Fibroblast of pulmonary artery (primary cell): ENCODE measurements at regions not wholly inside any gene's neighbourhood (a gene's known extent, or its start where the extent isn't known, plus 50 kb on each side); places are given as distances from the start of the nearest gene placed in this dataset.

ENCODE experiments used
- DNase-seq: peaks from one replicate; pipeline ENCODE4 v3.0.0-alpha.2; 2010; ENCODE audit warnings: low read depth
- H3K4me3 ChIP-seq: replicated peaks from 2 replicates; pipeline ENCODE4 v1.5.1; 2011; ENCODE audit warnings: low read depth, mild to moderate bottlenecking, control low read depth, low read length, moderate library complexity
- TF ChIP-seq, protein P1 (sequence below): IDR thresholded peaks from 2 replicates; pipeline ENCODE4 v1.5.1; 2011; ENCODE audit warnings: mild to moderate bottlenecking, control low read depth, low read length, inconsistent platforms; ENCODE audit errors: missing control alignments

DNA sequence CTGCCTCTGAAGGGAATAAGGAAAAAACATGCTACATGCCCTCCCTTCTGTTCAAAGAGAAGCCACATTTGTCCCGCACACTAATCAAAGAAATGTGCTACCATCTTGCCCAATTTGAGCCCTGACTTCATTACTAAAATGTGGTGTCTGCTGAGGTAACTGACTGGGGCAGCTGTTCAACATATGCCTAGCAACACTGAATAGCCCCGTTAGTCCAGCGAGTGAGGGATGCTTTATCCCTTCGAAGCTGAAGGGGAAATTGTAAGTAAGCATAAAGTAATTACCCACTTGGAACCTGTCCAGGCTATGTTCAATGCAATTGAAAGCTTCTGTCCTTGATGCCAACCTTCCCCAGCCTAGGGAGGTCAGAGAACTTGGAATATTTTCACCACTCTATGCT, 310.6 kb downstream of the SEC16B start:
- TF ChIP-seq, protein P1, sequence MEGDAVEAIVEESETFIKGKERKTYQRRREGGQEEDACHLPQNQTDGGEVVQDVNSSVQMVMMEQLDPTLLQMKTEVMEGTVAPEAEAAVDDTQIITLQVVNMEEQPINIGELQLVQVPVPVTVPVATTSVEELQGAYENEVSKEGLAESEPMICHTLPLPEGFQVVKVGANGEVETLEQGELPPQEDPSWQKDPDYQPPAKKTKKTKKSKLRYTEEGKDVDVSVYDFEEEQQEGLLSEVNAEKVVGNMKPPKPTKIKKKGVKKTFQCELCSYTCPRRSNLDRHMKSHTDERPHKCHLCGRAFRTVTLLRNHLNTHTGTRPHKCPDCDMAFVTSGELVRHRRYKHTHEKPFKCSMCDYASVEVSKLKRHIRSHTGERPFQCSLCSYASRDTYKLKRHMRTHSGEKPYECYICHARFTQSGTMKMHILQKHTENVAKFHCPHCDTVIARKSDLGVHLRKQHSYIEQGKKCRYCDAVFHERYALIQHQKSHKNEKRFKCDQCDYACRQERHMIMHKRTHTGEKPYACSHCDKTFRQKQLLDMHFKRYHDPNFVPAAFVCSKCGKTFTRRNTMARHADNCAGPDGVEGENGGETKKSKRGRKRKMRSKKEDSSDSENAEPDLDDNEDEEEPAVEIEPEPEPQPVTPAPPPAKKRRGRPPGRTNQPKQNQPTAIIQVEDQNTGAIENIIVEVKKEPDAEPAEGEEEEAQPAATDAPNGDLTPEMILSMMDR: no peak
- no peak overlapping the region for H3K4me3 ChIP-seq
- no peak for DNase-seq

DNA sequence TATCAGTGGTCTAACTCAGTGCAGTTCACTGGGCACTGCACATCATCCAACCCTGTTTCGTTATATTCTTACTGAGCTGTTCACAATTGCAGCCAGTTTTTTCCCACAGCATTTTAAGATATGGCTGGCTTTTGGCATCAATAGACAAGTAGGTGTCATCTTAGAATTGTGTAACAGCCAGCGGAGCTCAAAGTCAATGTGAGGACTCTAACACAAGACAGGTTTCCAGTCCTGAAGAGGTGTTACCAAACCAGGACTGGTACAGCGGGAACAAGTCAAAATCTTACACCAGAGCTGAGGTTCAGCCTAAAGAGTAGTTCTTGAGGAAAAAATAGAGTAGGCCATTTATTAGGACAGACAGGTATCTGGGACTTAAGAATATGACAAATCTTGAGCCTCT, 313.3 kb downstream of the SEC16B start:
- TF ChIP-seq, protein P1: no peak
- DNase-seq: no peak
- H3K4me3 ChIP-seq: no peak overlapping the region

DNA sequence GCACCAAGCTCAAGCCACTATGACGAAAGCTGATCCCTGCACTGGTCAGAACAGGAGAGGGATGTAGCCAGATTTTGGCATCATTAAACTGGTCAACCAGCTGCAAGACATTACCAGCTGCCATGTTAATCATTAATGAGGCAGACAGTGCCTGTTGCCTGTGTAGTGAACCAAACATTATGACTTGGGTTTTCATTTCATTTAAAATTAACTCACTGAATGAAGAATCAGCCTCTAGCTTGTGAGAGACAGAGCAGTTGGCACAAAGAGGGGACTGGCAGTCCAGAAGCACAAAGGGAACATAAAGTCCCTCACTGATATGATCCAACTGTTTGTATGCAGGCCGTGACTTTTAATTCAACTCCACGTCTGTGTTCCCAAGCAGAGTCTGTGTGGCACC, 318.9 kb downstream of the SEC16B start:
- TF ChIP-seq, protein P1: no peak
- no peak for DNase-seq

DNA sequence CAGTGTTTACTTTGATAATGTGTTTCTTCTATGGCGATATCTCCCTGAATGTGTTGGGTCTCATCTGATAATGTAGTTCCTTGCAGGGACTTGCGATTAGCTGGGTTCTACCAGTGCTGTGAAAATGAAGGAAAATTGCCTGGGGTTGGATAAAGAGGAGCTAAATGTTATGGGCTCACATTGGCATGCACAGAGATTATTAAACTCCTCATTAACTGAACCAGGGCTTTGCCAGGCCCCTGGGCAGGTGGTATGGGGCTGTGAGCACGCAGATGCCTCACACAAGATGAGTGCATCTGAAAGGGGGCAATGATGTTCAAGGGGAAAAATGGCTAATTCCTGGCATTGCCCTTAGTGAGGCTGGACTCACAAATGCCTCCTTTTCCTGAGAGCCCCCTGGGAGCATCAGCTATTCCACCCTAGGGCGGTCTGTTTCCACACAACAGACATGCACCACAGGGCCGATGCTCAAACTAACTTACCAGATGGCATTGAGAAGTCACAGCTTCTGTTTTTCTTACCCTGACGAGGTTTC, 321.1 kb downstream of the SEC16B start:
- TF ChIP-seq, protein P1: no peak
- no peak for DNase-seq
- no peak overlapping the region for H3K4me3 ChIP-seq

More for the DNA sequence above, 318.9 kb downstream of the SEC16B start:
- no peak overlapping the region for H3K4me3 ChIP-seq

DNA sequence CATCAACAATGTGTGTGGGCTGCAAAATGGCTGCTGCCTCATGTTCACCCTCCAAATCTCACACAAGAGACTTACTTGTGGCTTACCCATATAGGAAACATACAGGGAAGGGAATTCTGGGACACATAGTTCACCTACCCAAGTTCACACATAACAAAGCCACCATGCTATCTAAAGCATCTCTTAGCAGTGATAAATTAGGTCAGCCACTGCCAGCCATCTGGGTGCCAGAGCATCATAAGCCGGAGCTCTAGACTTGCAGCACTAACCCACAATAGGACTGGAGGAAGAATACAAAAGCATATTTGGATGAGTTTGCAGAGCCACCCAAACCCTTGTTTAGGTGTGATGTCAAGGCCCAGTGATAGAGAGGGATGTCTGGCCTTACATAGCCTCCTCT, 321.7 kb downstream of the SEC16B start:
- DNase-seq: no peak
- H3K4me3 ChIP-seq: no peak overlapping the region
- TF ChIP-seq, protein P1: no peak

DNA sequence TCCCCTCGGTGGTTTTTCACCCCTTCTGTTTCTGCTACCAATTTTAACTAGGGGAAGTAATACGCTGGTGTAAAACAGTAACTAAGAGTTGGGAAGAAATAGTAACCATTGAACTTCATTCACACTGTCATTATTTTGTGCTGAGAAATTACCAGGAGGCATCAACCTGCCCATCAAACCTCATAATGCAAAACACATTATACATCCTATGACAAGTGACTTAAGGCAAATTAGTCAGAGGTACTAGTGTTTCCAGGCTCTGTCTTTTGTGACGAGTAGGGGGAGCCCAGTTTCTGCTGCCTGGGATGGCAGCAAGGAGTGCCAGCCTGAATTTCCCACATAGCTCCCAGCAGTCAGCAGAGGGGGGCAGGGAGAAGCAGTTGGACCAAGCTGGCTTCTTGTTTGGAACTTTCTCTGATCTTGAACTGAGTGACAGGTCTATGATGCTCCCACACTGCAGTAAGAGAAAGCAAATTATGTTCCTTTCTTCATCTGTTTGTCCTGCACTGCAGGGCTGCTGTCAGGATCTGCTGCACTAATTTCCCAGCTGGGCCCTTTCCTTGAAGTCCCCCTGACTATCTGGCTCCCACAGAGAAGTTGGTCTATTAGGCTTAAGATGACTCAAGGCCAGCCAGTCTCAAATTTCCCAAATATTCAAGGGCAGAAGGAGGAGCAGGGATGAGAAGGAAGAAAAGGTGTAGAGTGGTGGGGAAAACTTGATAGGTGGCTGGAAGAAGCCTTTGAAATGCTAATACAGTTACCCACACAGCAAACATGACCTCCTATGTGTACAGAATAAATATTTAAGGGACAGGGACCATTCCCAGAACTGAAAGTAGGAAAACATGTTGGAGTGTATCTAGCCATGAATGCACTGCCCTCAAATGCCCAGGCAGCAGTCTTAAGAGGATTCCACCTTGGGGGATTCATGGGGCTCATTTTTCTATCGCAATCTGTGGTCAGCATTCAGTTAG, 322.8 kb downstream of the SEC16B start:
- DNase-seq: no peak
- no peak overlapping the region for H3K4me3 ChIP-seq
- TF ChIP-seq, protein P1: no peak
